Stimulated activated CD4-positive, alpha-beta T cell treated with anti-CD3 and anti-CD28 coated beads, Interleukin-2, amount 100 ng/mL, for 48 hours (primary cell): ENCODE measurements at regions not wholly inside any gene's neighbourhood (a gene's known extent, or its start where the extent isn't known, plus 50 kb on each side); places are given as distances from the start of the nearest gene placed in this dataset.

Source experiments
- DNase-seq, 2 donors: peaks; one replicate each; pipeline ENCODE4 v3.0.0-alpha.2; 2020

DNA sequence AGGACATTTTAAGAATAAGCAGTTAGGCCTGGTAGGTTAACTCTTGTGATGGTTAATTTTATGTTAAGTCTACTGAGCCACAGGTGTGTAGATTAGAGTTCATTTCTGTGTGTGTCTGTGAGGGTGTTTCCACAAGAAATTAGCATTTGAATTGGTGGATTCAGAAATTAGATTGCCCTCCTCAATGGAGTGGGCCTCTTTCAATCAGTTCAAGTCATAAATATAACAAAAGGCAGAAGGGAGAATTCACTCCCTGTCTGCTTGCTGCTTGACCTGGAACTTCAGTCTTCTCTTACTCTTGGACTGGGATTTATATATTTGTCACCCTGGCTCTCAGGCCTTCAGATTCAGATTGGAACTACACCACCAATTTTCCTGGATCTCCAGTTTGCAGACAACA is 55.3 kb upstream of the POM121L12 start:
- DNase-seq: no peak

DNA sequence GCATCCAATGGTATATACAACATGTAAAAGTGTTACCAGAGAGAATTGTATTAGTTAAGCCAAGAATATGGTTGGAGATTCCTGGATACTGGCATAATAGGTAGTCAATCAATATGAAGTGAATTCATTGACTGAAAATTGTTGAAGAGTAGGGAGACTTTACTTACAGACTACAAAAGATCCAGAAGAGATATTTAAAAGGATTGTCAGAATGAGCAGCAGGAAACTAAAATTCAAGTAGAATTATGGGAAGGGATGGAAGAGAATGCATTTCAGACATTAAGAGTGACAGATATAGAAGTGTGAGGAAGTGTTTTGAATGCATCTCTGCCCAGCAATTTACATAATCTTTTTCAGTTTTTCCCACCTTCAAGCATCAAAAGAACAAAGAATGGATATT is 62.3 kb upstream of the POM121L12 start:
- no peak for DNase-seq

DNA sequence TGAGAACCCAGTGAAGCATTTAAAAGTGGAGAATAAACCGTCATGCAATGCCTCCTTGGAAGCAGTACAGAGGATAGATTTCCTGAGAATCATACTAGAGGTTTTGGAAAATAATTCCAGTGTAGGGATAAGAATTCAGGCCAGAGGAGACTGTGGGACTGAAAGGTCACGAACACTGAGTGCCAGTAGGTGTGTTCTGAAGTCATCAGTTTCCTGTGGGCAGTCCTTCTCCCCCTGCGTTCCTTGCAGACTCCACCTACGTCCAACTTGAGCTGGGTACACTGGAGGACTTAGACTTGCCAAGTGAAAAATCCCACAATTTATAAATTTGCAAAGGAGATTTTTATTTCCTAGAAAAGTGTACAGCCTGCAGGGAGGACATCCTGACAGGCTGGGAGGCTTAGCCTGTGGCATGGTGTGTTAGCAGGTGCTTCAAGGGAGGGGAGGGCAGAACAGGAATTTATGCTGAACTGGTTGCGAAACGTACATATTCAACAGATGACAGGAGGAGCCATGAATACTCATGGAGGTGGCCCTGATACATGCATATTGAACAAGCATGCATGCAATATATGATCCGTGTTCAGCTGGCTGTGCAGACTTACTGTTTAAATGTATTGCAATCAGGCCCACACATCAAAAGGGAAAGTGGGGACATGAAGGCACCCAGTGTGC is 72.9 kb upstream of the POM121L12 start:
- no peak for DNase-seq

DNA sequence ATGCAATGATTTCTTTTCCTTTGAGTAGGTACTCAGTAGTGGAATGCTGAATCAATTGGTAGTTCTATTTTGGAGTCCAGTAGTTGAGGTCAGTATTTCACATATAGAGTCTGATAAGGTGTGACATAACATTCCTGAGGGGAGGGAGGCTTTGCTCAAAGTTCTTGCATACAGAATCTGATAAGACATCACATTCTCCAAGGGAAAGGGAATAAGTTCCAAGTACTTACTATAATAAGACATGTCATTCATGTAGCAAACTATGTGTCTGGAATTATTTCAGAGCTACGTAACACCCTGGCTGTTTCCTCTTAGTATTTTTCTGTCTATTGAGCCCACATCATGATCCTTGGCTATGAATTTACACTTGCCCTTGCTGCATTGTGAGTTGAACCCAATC is 74.3 kb upstream of the POM121L12 start:
- DNase-seq: no peak

DNA sequence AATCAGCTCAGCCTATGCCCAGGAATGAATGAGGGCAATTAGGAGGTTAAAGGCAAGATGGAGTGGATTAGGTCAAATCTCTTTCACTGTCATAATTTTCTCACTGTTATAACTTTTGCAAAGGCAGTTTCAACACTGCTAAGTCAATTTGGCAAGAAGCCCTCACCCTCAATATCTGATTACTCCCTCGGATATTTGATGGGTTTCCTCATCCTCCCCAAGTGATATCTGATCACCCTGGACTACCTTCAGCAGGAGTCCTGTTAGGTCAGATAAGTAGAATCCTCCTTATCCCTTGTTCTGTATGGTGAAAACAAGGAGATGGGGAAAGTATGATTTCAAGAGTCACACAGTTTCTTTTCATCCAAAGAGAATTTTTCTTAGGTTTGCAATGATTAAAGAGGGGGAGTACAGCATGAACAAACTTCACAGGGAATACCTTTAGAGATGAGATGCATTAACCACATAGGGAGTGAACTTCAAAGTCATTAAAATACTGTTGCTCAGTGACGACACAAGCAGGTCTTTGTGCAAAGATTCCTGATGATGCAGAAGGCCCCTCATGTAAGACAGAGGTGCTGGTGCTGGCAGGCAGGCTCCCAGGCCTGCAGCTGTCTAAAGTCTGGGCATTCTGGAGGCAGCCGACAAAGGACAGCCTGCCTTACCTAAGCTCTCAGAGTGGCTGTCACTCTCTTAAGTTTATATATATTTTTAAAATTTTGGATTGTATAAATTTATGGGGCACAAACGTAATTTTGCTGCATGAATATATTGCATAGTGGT is 75.4 kb upstream of the POM121L12 start:
- no peak for DNase-seq

DNA sequence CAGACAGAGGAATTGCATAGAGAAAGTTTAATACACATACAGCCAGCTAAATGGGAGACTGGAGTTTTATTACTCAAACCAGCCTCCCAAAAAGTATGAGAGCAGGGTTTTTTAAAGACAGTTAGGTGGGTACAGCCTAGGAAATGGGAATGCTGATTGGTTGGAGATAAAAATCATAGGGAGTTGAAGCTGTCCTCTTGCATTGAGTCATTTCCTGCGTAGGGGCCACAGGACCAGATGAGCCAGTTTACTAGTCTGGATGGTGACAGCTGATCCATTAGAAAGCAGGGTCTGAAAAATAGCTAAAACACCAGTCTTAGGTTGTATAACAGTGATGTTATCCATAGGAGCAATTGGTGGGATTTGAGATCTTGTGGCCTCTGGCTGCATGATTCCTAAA is 76.1 kb upstream of the POM121L12 start:
- no peak for DNase-seq

DNA sequence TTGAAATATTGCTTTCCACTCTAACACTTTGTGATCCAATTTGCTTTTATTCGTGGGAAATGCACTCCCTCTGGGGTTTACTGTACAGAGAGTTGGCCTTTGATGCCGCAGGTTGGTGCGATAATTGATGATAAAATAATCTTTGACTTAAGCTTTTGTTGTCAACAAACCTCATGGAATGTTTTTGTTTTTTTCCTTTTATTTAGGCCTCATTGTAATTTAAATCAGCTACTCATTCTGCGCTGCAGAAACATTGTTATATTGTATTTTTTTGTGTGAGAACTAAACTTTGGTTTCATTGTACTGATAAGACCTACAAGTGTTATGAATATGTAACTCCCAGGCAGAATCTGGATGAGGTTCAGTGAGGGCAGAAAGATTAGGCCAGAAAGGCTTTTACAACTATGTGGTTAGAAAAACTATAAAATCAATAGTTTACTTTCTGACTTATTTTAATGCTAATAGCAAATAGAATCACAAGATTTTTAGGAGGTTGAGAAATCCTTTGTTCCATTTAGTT is 76.8 kb upstream of the POM121L12 start:
- no peak for DNase-seq

DNA sequence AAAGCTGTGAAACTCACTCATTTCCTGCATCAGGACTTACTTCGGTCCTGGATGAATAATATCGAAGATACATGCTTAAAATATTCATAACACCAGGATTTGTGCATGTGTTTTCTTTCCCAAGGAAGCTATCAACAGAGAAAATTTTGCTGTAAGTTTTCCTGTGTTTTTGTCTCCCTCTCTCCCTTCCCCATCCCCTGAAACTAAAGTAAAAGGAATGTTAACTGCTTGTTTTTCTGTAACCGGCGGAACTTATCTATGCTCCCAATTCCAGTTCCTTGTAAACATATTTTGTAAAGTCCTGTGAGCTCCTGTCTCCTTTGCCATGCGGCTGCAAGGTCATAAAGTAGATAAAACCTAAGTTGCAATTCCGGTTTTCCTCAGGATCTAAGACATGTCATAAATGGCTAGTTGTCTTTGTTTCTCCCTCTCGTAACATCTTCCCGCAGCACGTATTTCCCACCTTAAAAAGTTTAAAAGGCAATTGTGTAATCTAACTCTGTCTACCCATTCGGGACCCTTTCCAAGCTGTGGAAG is 79.0 kb upstream of the POM121L12 start:
- no peak for DNase-seq

DNA sequence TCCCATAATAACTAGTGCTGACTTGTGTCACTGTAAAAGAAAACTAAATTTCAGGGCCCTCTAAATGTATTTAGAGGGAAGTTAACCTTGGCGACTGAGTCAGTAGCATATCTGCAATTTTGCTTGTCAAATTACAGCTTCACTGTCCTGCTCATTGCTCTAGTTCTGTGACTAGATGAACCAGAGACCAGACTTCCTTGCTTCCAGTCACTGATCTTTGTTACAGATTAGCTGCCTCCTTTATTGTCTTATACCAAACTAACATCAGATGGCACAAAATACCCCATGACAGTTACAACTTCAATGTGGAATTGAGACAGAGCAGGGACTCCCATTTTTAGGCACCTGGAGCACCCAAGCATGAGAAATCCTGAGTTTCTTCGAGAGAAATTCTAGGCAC is 79.9 kb upstream of the POM121L12 start:
- no peak for DNase-seq

DNA sequence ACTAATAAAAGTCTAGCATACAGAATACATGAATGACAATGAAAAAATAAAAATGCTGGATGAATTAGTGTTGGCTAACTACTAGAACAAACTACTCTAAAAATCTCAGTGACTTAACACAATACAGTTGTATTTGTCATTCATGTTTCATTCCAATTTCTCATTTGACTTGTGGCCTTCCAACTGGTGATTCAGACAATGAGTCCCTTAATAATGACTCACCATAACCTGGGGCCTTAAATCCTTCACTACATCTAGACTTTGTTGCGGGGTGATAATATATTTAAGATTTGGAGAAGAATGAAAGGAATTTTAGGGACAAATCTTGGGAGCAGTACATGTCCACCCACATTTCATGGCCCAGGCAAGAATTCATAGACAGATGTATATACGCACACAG is 90.5 kb upstream of the POM121L12 start:
- no peak for DNase-seq

DNA sequence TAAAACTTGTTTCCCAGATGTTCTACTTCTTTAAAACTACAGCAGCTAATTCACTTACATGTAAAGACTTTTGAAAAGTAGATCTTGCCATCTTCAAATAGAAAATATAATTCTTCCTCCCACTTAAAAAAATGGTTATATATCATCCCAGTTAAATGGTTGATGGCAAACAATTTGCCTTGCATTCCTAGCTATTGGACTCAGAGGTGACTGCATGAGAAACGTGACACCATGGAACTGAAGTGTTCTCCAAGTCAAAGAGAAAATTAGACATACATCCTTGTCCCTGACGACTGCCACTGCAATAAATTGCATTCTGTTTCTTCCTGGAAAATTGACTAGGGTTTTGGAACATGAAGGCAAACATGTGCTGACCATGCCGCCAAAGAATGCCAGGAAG is 95.0 kb upstream of the POM121L12 start:
- DNase-seq: no peak

DNA sequence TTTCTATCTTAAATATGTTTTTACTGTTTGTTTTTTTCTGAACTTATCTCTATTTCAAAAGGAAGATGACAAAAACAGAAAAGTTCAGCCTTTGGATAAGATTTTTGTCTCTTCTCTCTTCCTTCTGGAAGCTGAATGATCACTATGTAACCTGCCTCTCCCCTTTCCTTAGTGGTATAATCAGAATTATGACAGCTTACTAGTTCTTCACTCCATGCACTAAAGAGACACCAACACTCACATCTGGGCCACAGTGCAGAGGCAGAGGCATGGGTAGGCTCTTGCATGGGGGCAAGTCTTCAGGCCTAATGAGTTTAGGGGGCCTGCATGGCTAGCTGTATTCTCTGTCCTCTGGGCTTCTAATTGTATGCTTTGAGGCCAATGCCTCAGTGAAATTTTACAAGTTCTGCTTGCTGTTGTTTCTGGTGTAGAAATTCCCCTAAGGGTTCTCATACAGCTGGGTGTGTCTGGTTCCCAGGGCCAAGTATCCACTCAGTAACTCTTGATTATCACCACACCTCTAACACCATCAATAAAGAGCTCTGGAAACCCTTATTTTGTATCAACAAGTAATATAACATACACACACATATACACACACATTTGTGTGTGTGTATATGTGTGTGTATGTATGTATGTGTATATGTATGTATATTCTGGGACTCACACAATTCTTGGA is 96.8 kb upstream of the POM121L12 start:
- DNase-seq: no peak

DNA sequence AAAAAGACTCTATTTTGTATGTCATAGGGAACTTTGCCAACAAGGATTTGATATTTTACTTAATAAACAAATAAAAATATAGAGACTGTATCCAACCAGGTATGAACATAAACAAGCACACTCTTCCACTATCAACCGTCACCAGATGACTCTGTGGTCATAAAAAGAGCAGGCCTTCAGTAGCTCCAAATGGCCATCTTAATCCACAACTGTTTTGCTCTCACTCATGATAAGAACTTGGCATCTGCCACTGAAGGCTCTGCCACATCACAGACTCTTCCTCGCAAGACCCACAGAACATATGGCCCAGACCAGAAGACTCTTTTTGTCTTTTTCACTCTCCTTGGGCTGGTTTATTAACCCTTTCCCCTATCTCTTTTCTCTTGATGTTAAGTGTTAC is 98.7 kb upstream of the POM121L12 start:
- no peak for DNase-seq

DNA sequence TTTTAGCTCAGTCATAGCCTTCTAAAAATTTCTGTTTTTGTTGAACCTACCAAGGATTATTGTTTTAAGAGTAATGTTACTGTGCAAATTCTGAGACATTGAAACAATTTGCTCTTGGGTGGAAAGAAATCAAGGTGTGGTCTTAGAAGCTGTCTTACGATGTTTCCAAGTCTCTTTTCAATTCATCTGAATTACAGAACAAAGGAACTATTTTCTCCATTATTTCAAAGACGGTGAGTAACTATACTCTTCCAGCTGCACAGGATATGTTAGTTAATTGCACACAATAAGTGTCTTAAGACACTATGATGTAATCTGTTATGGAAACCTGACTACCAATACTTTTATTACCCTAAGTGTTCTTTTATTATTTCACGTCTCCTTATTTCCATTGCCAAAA is 106.8 kb upstream of the POM121L12 start:
- no peak for DNase-seq

DNA sequence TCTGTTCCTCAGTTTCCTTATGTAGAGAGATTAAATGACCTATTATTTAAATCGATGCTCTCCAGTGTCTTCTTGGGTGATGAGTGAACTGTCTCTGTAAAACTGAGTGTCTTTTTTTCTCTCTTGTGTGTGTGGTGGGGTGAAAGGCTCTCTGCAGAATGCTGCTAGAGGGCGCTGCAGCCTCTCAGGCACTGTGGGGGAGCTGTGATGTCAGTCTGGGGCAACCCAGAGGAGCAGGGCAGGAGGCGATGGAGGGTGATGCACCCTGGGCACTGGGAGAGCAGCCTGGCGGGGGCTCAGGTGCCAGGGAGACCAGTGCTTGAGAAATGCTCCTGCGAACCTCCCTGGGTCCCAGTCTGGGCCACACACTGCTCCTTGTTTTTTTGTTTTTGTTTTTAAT is 110.1 kb upstream of the POM121L12 start:
- DNase-seq: no peak

DNA sequence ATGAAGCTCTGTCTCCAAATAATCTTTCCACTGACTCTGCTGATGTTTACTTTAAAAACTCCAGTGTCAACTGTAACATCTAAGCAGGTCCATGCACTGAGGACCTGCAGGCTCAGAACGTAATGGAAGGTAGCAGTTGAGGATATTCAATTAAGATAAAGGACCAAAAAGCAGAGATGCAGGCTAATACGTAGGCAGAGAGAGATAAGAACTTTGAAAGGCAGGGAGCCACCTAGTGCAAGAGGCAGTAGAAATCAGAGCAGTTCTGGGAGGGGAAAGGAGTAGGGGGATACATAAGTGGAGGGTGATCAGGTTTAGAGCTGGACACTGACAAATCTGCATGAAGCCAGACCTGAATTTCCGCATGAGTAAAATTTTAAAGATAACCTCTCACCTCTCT is 114.5 kb upstream of the POM121L12 start:
- no peak for DNase-seq

DNA sequence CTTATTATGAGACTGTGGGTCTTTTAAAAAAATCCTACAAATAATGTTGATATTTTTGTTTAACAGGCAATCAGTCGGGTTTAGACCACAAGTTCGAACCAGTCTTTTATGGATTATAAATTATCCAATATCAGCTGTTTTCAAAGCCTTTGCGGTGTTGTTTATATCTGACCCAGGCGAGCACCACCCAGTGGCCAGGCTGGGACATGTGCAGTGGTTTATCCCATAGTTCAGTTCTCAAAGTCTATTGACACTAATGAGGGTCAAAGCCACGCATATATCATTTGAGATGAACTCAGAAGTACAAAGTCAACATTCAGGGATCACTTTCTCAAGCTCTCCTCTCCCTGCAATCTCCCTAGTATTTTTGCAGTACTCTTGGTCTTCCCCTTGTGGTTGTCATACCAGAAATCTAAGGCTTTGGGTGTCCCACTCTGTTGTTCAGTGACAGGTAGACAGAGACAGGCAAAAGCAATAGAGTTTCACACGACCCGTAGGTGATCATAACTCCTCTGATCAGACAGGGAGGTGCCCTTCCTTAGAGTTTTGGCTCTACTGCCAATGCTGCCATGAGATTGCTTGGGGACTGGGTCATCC is 117.4 kb upstream of the POM121L12 start:
- DNase-seq: no peak

DNA sequence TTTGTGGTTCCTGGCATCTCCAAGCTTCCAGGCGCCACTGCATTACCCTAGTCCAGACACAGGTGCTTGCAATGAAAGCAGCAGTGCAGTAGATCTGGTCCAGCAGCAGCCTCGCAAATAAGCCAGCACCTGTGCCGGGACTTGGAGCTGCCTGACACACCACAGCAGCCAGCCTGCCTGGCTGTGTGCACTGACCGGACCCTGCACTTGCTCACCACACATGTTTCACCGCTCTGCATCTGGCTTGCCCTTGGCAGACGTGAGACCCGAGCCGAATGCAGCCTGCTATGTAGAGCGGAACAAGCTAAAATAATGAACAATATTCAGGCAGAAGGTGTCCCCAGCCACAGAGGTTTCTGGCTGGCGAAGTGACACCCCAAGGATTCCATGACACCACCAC is 123.6 kb upstream of the POM121L12 start:
- DNase-seq: no peak

DNA sequence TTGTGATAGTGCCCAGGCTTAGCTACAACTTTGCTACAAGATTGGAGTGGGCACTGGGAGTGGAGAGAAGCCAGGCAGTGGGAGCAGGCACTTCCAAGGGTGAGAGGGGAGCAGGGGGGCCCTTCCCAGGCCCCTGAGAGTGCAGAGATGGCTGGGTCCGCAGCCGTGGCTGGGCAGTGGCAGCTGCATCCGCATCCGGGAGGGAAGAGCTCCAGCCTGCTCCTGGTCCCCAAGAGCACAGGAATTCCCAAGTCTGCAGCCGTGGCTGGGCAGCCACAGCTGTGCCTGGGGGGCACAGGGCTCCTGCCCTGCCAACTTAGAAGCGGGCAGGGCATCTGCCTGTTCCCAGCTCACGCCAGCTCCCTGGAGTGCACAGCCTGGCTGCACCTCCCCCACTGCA is 124.1 kb upstream of the POM121L12 start:
- DNase-seq: no peak

DNA sequence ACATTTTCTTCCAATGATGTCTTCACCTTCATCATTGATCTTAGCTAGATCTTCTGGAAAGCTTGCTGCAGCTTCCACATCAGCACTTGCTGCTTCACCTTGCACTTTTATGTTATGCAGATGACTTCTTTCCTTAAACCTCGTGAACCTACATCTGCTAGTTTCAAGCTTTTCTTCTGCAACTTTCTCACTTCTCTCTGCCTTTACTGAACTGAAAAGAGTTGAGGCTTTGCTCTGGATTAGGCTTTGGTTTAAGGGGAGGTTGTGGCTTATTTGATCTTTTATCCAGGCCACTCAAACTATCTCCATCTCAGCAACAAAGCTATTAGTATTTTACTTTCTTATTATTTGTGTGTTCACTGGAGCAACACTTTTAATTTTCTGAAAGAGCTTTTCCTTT is 125.5 kb upstream of the POM121L12 start:
- DNase-seq: no peak

DNA sequence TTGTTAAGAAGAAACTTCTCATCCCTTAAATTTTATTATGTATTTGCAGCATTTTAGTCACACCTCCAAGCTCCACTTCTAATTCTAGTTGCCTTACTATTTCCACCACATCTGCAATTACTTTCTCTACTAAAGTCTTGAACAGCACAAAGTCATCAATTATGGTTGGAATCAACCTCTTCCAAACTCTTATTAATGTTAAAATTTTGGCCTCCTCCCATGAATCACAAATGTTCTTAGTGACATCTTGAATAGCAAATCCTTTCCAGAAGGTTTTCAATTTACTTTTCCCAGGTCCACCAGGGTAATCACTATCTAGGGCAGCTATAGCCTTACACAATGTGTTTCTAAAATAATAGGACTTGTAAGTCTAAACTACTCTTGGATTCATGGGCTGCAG is 126.3 kb upstream of the POM121L12 start:
- no peak for DNase-seq

DNA sequence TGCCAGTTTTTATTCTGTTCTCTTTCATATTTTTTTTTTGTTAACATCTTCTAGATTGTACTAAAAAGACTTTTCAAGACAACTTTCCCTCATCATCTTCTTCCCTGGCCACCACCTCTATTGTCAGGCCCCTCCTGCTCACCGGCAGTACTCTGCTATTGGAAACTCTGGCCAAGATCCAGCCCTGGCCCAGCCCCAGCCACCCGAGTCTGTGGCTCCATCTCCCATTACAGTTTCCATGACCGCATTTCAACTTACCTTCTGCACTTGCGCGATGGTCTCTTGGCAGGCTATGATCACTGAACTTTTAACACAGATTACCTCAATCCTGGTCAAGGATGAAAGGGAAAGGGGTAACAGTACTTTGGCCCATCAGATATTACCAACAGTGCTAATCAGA is 137.7 kb upstream of the POM121L12 start:
- DNase-seq: no peak

DNA sequence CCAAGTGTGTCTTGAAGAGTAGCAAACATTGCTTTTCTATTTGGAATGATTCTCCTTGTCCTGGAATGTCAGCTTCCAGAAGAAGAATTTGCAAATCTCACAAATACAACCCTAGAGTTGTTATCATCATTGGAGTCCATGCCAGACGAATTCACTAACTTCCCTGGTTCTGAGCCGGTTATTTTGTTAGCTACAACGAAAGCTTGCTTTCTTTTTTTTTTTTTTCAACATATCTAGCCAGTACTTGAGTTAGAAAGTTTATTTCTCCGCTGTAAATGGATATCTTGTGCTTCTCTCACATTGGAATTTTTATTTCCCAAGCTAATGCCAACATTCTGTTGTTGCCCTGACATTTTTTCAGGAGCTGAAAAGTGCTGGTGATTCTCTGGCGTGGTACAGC is 138.1 kb upstream of the POM121L12 start:
- DNase-seq: no peak
